ENCODE measurements at regions not wholly inside any gene's neighbourhood (a gene's known extent, or its start where the extent isn't known, plus 50 kb on each side); places are given as distances from the start of the nearest gene placed in this dataset.

- H3K9me3 Mint-ChIP-seq, result peaks cover 11% of the 10 kb centered on the region
- H3K27me3 Mint-ChIP-seq (ENCODE audit: low read depth), result no peaks in the 10 kb centered on the region
- TF ChIP-seq CTCF (IDR thresholded peaks at IDR 0.05; ENCODE audit: unreplicated experiment), result no peak
- peaks cover 3% of the 10 kb centered on the region for H3K36me3 Mint-ChIP-seq
- H3K27ac Mint-ChIP-seq, result no peak overlapping the region
- DNase-seq (ENCODE audit: low spot score in 2 of 2, unreplicated experiment in 2 of 2), result no peak
- H3K4me1 Mint-ChIP-seq, result peaks cover 11% of the 10 kb centered on the region
- H3K4me3 Mint-ChIP-seq, result no peak overlapping the region
Observed at GRCh38 chr21:20258542-20258941, 739.7 kb upstream of the NCAM2 start.

- Mint-ChIP-seq H3K4me1 (peaks cover 11% of the 10 kb centered on the region), H3K27ac (peak overlapping the region; percentile 15), H3K4me3 (no peak overlapping the region), H3K9me3 (peaks cover 11% of the 10 kb centered on the region), H3K27me3 (ENCODE audit: low read depth) (no peaks in the 10 kb centered on the region), H3K36me3 (peaks cover 3% of the 10 kb centered on the region)
- DNase-seq (ENCODE audit: low spot score in 2 of 2, unreplicated experiment in 2 of 2), result no peak
- no peak for TF ChIP-seq CTCF (IDR thresholded peaks at IDR 0.05; ENCODE audit: unreplicated experiment)
Observed at GRCh38 chr21:20259031-20259867, 739.0 kb upstream of the NCAM2 start.

GRCh38 chr21:20260124-20260523, 738.1 kb upstream of the NCAM2 start:
- Mint-ChIP-seq H3K27me3 (ENCODE audit: low read depth) (no peaks in the 10 kb centered on the region), H3K27ac (no peak overlapping the region), H3K4me1 (peaks cover 8% of the 10 kb centered on the region), H3K9me3 (peaks cover 11% of the 10 kb centered on the region), H3K4me3 (no peak overlapping the region), H3K36me3 (peaks cover 3% of the 10 kb centered on the region)
- no peak for TF ChIP-seq CTCF (IDR thresholded peaks at IDR 0.05; ENCODE audit: unreplicated experiment)
- DNase-seq (ENCODE audit: low spot score in 2 of 2, unreplicated experiment in 2 of 2), result no peak

GRCh38 chr21:20261364-20261763, 736.8 kb upstream of the NCAM2 start:
- Mint-ChIP-seq H3K4me1 (peaks cover 10% of the 10 kb centered on the region), H3K27ac (no peak overlapping the region), H3K36me3 (peaks cover 3% of the 10 kb centered on the region), H3K4me3 (no peak overlapping the region), H3K27me3 (ENCODE audit: low read depth) (no peaks in the 10 kb centered on the region), H3K9me3 (peaks cover 11% of the 10 kb centered on the region)
- no peak for DNase-seq (ENCODE audit: low spot score in 2 of 2, unreplicated experiment in 2 of 2)
- TF ChIP-seq CTCF (IDR thresholded peaks at IDR 0.05; ENCODE audit: unreplicated experiment), result no peak

GRCh38 chr21:20265707-20266440, 732.3 kb upstream of the NCAM2 start:
- peaks cover 3% of the 10 kb centered on the region for H3K9me3 Mint-ChIP-seq
- H3K27me3 Mint-ChIP-seq (ENCODE audit: low read depth), result no peaks in the 10 kb centered on the region
- TF ChIP-seq CTCF (IDR thresholded peaks at IDR 0.05; ENCODE audit: unreplicated experiment), result no peak
- H3K4me3 Mint-ChIP-seq, result no peak overlapping the region
- peaks cover 2% of the 10 kb centered on the region for H3K36me3 Mint-ChIP-seq
- H3K4me1 Mint-ChIP-seq, result peaks cover 3% of the 10 kb centered on the region
- no peak for DNase-seq (ENCODE audit: low spot score in 2 of 2, unreplicated experiment in 2 of 2)
- no peak overlapping the region for H3K27ac Mint-ChIP-seq

All from mesothelial cell of epicardium (in vitro differentiated cells).